ENCODE measurements at regions not wholly inside any gene's neighbourhood (a gene's known extent, or its start where the extent isn't known, plus 50 kb on each side); places are given as distances from the start of the nearest gene placed in this dataset.
"Not testable (repeated sequence)": the region's sequence is repeated elsewhere in the genome, so short reads cannot be mapped to it uniquely, and the experiment has no call there.

DNA sequence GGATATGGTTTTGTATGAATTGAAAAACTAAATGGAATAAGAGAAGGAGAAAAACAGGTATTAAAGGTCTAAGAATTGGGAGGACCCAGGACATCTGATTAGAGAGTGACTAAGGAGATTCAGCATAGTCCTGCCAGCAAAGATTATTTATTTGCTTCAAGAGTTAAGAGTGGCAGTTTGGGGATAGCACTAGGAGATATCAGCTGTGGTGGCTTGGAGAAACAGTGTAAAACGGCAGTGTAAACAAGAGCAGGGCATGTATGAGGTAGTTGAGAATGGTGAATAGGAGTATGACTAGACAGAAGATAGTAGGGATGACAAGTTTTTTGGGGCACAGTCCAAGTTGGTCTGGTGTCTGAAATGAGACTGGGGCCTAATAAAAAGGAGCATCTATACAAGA is 730.3 kb downstream of the TRHDE start:
- not testable (repeated sequence) for TF ChIP-seq RAD21 (IDR thresholded peaks at IDR 0.05 in 1 of 2, conservative IDR thresholded peaks at IDR 0.05 in 1 of 2; ENCODE audit: low read depth in 2 of 2, low read length in 2 of 2); RFX5 (IDR thresholded peaks at IDR 0.05; ENCODE audit: borderline replicate concordance, low read depth, low read length); POLR2AphosphoS5 (IDR thresholded peaks at IDR 0.05; ENCODE audit: low read depth, low read length); HDAC2 (IDR thresholded peaks at IDR 0.05; ENCODE audit: borderline replicate concordance in 1 of 2, low read depth in 2 of 2, low read length in 2 of 2); SP1 (IDR thresholded peaks at IDR 0.05; ENCODE audit: low read depth, low read length); POLR2A (IDR thresholded peaks at IDR 0.05; ENCODE audit: control extremely low read depth in 1 of 2, low read depth in 2 of 2, low read length in 2 of 2)
- TF ChIP-seq, protein P1, sequence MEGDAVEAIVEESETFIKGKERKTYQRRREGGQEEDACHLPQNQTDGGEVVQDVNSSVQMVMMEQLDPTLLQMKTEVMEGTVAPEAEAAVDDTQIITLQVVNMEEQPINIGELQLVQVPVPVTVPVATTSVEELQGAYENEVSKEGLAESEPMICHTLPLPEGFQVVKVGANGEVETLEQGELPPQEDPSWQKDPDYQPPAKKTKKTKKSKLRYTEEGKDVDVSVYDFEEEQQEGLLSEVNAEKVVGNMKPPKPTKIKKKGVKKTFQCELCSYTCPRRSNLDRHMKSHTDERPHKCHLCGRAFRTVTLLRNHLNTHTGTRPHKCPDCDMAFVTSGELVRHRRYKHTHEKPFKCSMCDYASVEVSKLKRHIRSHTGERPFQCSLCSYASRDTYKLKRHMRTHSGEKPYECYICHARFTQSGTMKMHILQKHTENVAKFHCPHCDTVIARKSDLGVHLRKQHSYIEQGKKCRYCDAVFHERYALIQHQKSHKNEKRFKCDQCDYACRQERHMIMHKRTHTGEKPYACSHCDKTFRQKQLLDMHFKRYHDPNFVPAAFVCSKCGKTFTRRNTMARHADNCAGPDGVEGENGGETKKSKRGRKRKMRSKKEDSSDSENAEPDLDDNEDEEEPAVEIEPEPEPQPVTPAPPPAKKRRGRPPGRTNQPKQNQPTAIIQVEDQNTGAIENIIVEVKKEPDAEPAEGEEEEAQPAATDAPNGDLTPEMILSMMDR (IDR thresholded peaks at IDR 0.05; ENCODE audit: control extremely low read depth in 1 of 3, insufficient read depth in 1 of 3, low read depth in 1 of 3, low read length in 3 of 3) = not testable (repeated sequence)
- TF ChIP-seq, protein P2, sequence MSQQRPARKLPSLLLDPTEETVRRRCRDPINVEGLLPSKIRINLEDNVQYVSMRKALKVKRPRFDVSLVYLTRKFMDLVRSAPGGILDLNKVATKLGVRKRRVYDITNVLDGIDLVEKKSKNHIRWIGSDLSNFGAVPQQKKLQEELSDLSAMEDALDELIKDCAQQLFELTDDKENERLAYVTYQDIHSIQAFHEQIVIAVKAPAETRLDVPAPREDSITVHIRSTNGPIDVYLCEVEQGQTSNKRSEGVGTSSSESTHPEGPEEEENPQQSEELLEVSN (IDR thresholded peaks at IDR 0.05) = not testable (repeated sequence)
- TF ChIP-seq, protein P3, sequence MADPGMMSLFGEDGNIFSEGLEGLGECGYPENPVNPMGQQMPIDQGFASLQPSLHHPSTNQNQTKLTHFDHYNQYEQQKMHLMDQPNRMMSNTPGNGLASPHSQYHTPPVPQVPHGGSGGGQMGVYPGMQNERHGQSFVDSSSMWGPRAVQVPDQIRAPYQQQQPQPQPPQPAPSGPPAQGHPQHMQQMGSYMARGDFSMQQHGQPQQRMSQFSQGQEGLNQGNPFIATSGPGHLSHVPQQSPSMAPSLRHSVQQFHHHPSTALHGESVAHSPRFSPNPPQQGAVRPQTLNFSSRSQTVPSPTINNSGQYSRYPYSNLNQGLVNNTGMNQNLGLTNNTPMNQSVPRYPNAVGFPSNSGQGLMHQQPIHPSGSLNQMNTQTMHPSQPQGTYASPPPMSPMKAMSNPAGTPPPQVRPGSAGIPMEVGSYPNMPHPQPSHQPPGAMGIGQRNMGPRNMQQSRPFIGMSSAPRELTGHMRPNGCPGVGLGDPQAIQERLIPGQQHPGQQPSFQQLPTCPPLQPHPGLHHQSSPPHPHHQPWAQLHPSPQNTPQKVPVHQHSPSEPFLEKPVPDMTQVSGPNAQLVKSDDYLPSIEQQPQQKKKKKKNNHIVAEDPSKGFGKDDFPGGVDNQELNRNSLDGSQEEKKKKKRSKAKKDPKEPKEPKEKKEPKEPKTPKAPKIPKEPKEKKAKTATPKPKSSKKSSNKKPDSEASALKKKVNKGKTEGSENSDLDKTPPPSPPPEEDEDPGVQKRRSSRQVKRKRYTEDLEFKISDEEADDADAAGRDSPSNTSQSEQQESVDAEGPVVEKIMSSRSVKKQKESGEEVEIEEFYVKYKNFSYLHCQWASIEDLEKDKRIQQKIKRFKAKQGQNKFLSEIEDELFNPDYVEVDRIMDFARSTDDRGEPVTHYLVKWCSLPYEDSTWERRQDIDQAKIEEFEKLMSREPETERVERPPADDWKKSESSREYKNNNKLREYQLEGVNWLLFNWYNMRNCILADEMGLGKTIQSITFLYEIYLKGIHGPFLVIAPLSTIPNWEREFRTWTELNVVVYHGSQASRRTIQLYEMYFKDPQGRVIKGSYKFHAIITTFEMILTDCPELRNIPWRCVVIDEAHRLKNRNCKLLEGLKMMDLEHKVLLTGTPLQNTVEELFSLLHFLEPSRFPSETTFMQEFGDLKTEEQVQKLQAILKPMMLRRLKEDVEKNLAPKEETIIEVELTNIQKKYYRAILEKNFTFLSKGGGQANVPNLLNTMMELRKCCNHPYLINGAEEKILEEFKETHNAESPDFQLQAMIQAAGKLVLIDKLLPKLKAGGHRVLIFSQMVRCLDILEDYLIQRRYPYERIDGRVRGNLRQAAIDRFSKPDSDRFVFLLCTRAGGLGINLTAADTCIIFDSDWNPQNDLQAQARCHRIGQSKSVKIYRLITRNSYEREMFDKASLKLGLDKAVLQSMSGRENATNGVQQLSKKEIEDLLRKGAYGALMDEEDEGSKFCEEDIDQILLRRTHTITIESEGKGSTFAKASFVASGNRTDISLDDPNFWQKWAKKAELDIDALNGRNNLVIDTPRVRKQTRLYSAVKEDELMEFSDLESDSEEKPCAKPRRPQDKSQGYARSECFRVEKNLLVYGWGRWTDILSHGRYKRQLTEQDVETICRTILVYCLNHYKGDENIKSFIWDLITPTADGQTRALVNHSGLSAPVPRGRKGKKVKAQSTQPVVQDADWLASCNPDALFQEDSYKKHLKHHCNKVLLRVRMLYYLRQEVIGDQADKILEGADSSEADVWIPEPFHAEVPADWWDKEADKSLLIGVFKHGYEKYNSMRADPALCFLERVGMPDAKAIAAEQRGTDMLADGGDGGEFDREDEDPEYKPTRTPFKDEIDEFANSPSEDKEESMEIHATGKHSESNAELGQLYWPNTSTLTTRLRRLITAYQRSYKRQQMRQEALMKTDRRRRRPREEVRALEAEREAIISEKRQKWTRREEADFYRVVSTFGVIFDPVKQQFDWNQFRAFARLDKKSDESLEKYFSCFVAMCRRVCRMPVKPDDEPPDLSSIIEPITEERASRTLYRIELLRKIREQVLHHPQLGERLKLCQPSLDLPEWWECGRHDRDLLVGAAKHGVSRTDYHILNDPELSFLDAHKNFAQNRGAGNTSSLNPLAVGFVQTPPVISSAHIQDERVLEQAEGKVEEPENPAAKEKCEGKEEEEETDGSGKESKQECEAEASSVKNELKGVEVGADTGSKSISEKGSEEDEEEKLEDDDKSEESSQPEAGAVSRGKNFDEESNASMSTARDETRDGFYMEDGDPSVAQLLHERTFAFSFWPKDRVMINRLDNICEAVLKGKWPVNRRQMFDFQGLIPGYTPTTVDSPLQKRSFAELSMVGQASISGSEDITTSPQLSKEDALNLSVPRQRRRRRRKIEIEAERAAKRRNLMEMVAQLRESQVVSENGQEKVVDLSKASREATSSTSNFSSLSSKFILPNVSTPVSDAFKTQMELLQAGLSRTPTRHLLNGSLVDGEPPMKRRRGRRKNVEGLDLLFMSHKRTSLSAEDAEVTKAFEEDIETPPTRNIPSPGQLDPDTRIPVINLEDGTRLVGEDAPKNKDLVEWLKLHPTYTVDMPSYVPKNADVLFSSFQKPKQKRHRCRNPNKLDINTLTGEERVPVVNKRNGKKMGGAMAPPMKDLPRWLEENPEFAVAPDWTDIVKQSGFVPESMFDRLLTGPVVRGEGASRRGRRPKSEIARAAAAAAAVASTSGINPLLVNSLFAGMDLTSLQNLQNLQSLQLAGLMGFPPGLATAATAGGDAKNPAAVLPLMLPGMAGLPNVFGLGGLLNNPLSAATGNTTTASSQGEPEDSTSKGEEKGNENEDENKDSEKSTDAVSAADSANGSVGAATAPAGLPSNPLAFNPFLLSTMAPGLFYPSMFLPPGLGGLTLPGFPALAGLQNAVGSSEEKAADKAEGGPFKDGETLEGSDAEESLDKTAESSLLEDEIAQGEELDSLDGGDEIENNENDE (IDR thresholded peaks at IDR 0.05; ENCODE audit: insufficient replicate concordance, low read length) = not testable (repeated sequence)

All from H1 (cell line).